CD4-positive, alpha-beta T cell (primary cell): ENCODE measurements at regions not wholly inside any gene's neighbourhood (a gene's known extent, or its start where the extent isn't known, plus 50 kb on each side); places are given as distances from the start of the nearest gene placed in this dataset.

Source experiments
- ATAC-seq: fragments of 200-7000 bp; cut with Tn5 transposase; one replicate; pipeline ENCODE4 v1.10.0; 2022; ENCODE audit warnings: mild to moderate bottlenecking; ENCODE audit not compliant: poor library complexity
- CTCF ChIA-PET: fragments of 350-600 bp; sonication (Branson Sonifier 250); formaldehyde crosslinking; loops from one replicate; lab custom pipeline; 2021; ENCODE audit warnings: antibody characterized with exemption, inconsistent platforms; lab: Charles Lee
- POLR2A ChIA-PET: fragments of 350-600 bp; sonication (Branson Sonifier 250); formaldehyde crosslinking; loops from one replicate; lab custom pipeline; 2021; ENCODE audit warnings: antibody characterized with exemption, inconsistent platforms; lab: Charles Lee
- DNase-seq, 14 experiments: peaks; one replicate each; pipeline ENCODE4 v3.0.0-alpha.2; 2013 to 2020; ENCODE audit warnings: mixed read lengths in 2 of 14
- H3K27ac ChIP-seq, 2 donors: one replicate each; pipeline versions ENCODE4 v1.5.1 to v1.7.0; 2013; ENCODE audit warnings: low read length in 2 of 2, low read depth in 1 of 2, mild to moderate bottlenecking in 1 of 2
- H3K27me3 ChIP-seq, 2 experiments: 1 replicate in 1 of 2; 2 replicates in 1 of 2; pipeline versions ENCODE4 v1.6.1 to v1.7.0; 2013; ENCODE audit warnings: low read length in 2 of 2, control low read depth in 1 of 2, mild to moderate bottlenecking in 1 of 2, moderate library complexity in 1 of 2; ENCODE audit not compliant: insufficient read depth in 2 of 2, control insufficient read depth in 1 of 2
- H3K36me3 ChIP-seq: one replicate; pipeline ENCODE4 v1.6.1; 2013; ENCODE audit warnings: low read length, control low read depth; ENCODE audit not compliant: insufficient read depth
- H3K4me1 ChIP-seq: one replicate; pipeline ENCODE4 v1.6.1; 2013; ENCODE audit warnings: low read length, control low read depth; ENCODE audit not compliant: insufficient read depth
- H3K4me3 ChIP-seq: one replicate; pipeline ENCODE4 v1.5.1; 2013; ENCODE audit warnings: mild to moderate bottlenecking, low read length, moderate library complexity
- H3K9me3 ChIP-seq, 2 experiments: 1 replicate in 1 of 2; 2 replicates in 1 of 2; pipeline versions ENCODE4 v1.6.1 to v1.7.0; 2013; ENCODE audit warnings: low read length in 2 of 2, mild to moderate bottlenecking in 2 of 2, control low read depth in 1 of 2, moderate library complexity in 1 of 2; ENCODE audit not compliant: control insufficient read depth in 1 of 2, insufficient read depth in 1 of 2
- H3K27ac Mint-ChIP-seq: one replicate; pipeline ENCODE4 v1.8.0; 2020; ENCODE audit warnings: mixed read lengths
- H3K27me3 Mint-ChIP-seq: one replicate; pipeline ENCODE4 v1.8.0; 2021; ENCODE audit warnings: mixed read lengths
- H3K36me3 Mint-ChIP-seq: one replicate; pipeline ENCODE4 v1.8.0; 2021; ENCODE audit warnings: low read depth, mixed read lengths
- H3K4me1 Mint-ChIP-seq: one replicate; pipeline ENCODE4 v1.8.0; 2021; ENCODE audit warnings: low read depth, mixed read lengths
- H3K4me3 Mint-ChIP-seq: one replicate; pipeline ENCODE4 v1.8.0; 2020; ENCODE audit warnings: mild to moderate bottlenecking, mixed read lengths
- H3K9me3 Mint-ChIP-seq: one replicate; pipeline ENCODE4 v1.8.0; 2020; ENCODE audit warnings: mixed read lengths
- intact Hi-C, 2 experiments: fragments of 100-400 bp; cut with DNase I in 1 of 2; cut with micrococcal nuclease in 1 of 2; formaldehyde crosslinking; loops; one replicate each; pipeline versions ENCODE4 v1.15.1 to v1.9.0; 2023 to 2025; cut with DNase I, micrococcal nuclease
- TF ChIP-seq, protein P1 (sequence below): fragments of 200-600 bp; IDR thresholded peaks from one replicate; pipeline ENCODE4 v1.8.0; 2022; ENCODE audit warnings: antibody characterized with exemption, mild to moderate bottlenecking

GRCh38 chr11:101686514-101686913 lies 102.7 kb upstream of the TRPC6 start:
- H3K4me1 Mint-ChIP-seq: no peaks in the 10 kb centered on the region
- Histone ChIP-seq H3K27me3 (no peaks in the 10 kb centered on the region), H3K27ac (no peak overlapping the region), H3K9me3 (no peaks in the 10 kb centered on the region), H3K4me3 (no peak overlapping the region), H3K36me3 (no peaks in the 10 kb centered on the region), H3K4me1 (no peaks in the 10 kb centered on the region)
- intact Hi-C loops: no loop called here
- POLR2A ChIA-PET: no interaction called here
- H3K27me3 Mint-ChIP-seq: no peaks in the 10 kb centered on the region
- no peak for ATAC-seq
- H3K4me3 Mint-ChIP-seq: no peak overlapping the region
- DNase-seq: no peak
- H3K36me3 Mint-ChIP-seq: no peaks in the 10 kb centered on the region
- TF ChIP-seq, protein P1, sequence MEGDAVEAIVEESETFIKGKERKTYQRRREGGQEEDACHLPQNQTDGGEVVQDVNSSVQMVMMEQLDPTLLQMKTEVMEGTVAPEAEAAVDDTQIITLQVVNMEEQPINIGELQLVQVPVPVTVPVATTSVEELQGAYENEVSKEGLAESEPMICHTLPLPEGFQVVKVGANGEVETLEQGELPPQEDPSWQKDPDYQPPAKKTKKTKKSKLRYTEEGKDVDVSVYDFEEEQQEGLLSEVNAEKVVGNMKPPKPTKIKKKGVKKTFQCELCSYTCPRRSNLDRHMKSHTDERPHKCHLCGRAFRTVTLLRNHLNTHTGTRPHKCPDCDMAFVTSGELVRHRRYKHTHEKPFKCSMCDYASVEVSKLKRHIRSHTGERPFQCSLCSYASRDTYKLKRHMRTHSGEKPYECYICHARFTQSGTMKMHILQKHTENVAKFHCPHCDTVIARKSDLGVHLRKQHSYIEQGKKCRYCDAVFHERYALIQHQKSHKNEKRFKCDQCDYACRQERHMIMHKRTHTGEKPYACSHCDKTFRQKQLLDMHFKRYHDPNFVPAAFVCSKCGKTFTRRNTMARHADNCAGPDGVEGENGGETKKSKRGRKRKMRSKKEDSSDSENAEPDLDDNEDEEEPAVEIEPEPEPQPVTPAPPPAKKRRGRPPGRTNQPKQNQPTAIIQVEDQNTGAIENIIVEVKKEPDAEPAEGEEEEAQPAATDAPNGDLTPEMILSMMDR: no peak
- CTCF ChIA-PET: no interaction called here
- H3K27ac Mint-ChIP-seq: no peak overlapping the region
- H3K9me3 Mint-ChIP-seq: peaks cover 13% of the 10 kb centered on the region

GRCh38 chr11:101668236-101668635 lies 84.4 kb upstream of the TRPC6 start:
- ATAC-seq: no peak
- no peak overlapping the region for H3K4me3 Mint-ChIP-seq

GRCh38 chr11:101666916-101667315 lies 83.1 kb upstream of the TRPC6 start:
- CTCF ChIA-PET: no interaction called here
- Histone ChIP-seq H3K36me3 (no peaks in the 10 kb centered on the region), H3K9me3 (no peaks in the 10 kb centered on the region), H3K27me3 (no peaks in the 10 kb centered on the region), H3K27ac (no peak overlapping the region), H3K4me1 (no peaks in the 10 kb centered on the region), H3K4me3 (no peak overlapping the region)
- Mint-ChIP-seq H3K27ac (no peak overlapping the region), H3K27me3 (no peaks in the 10 kb centered on the region), H3K4me3 (no peak overlapping the region), H3K36me3 (no peaks in the 10 kb centered on the region), H3K9me3 (peaks cover 6% of the 10 kb centered on the region), H3K4me1 (no peaks in the 10 kb centered on the region)
- intact Hi-C loops: no loop called here
- DNase-seq: no peak
- no peak for ATAC-seq
- POLR2A ChIA-PET: no interaction called here
- TF ChIP-seq, protein P1: no peak

More at GRCh38 chr11:101668236-101668635, 84.4 kb upstream of the TRPC6 start:
- Histone ChIP-seq H3K27ac (no peak overlapping the region), H3K4me3 (no peak overlapping the region), H3K9me3 (no peaks in the 10 kb centered on the region), H3K36me3 (no peaks in the 10 kb centered on the region), H3K27me3 (no peaks in the 10 kb centered on the region), H3K4me1 (no peaks in the 10 kb centered on the region)
- Mint-ChIP-seq H3K27ac (no peak overlapping the region), H3K4me1 (no peaks in the 10 kb centered on the region), H3K9me3 (peaks cover 6% of the 10 kb centered on the region), H3K36me3 (no peaks in the 10 kb centered on the region), H3K27me3 (no peaks in the 10 kb centered on the region)
- TF ChIP-seq, protein P1: no peak
- no peak for DNase-seq
- ChIA-PET CTCF (interaction anchor here (1.0 kb wide), 1 partner anchor 16 kb away, joined by 3 read pairs; no protein-coding TSS in a partner anchor), POLR2A (no interaction called here)
- intact Hi-C loops: no loop called here
